ENCODE measurements at regions not wholly inside any gene's neighbourhood (a gene's known extent, or its start where the extent isn't known, plus 50 kb on each side); places are given as distances from the start of the nearest gene placed in this dataset.

DNA sequence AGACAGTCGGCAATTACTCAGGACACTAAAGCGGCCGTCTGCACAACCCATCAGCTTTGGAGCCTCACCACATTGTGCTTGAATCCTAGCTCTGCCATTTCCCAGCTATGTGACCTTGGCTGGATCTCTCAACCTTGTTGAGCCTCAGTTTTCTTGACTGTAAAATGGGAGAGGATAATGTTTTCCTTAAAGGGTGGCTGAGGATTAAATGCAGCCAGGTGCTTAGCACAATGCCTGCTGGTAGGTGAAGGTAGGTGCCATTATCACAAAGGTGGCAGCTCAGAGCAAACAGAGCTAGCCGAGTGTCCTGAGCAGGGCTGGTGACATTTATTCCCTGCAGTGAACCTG lies 508.5 kb upstream of the ZMIZ1 start:
- TF ChIP-seq POLR2A (IDR thresholded peaks at IDR 0.05) (no peak), CTCF (IDR thresholded peaks at IDR 0.05) (no peak)

Data from right lobe of liver (tissue), 4 donors.